DOHH2 (cell line): ENCODE measurements at regions not wholly inside any gene's neighbourhood (a gene's known extent, or its start where the extent isn't known, plus 50 kb on each side); places are given as distances from the start of the nearest gene placed in this dataset.

Source experiments
- EZH2phosphoT487 ChIP-seq: fragments of 200-600 bp; sonication (generic); IDR thresholded peaks from 2 replicates; pipeline ENCODE4 v1.6.1; 2017; ENCODE audit warnings: borderline replicate concordance, mild to moderate bottlenecking, antibody characterized with exemption, low read length, moderate library complexity, mixed read lengths
- TF ChIP-seq, protein P1 (sequence below): fragments of 200-600 bp; sonication (generic); IDR thresholded peaks from one replicate; pipeline ENCODE4 v1.5.1; 2014; ENCODE audit warnings: antibody characterized with exemption, mild to moderate bottlenecking, low read depth, low read length; ENCODE audit not compliant: poor library complexity, severe bottlenecking

DNA sequence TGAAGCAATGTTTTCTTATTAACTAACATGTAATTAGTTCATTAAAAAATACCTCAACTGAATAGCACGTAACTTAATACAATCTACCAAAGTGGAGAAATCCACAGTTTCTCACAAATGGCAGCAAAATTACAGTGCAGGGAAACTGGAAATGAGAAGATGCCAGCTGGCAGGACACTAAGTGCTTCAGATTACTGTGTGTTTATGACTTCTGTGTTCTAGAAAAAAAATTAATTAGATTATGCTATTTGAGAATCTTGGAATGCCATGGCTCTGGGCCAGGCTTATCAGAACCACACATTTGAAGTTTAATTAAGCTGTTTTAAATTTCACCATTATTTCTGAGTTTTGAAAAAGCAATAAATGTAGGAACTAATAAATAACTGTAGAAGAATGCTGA is 357.6 kb downstream of the TGFB2 start:
- TF ChIP-seq, protein P1, sequence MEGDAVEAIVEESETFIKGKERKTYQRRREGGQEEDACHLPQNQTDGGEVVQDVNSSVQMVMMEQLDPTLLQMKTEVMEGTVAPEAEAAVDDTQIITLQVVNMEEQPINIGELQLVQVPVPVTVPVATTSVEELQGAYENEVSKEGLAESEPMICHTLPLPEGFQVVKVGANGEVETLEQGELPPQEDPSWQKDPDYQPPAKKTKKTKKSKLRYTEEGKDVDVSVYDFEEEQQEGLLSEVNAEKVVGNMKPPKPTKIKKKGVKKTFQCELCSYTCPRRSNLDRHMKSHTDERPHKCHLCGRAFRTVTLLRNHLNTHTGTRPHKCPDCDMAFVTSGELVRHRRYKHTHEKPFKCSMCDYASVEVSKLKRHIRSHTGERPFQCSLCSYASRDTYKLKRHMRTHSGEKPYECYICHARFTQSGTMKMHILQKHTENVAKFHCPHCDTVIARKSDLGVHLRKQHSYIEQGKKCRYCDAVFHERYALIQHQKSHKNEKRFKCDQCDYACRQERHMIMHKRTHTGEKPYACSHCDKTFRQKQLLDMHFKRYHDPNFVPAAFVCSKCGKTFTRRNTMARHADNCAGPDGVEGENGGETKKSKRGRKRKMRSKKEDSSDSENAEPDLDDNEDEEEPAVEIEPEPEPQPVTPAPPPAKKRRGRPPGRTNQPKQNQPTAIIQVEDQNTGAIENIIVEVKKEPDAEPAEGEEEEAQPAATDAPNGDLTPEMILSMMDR = no peak
- no peak for TF ChIP-seq EZH2phosphoT487
